Breast epithelium (tissue), 4 donors: ENCODE measurements at regions not wholly inside any gene's neighbourhood (a gene's known extent, or its start where the extent isn't known, plus 50 kb on each side); places are given as distances from the start of the nearest gene placed in this dataset.

Experiments
- DNase-seq, 2 donors: peaks; one replicate each; pipeline ENCODE4 v3.0.0-alpha.2; 2019; ENCODE audit warnings: low spot score in 2 of 2
- H3K27ac ChIP-seq, 2 donors: fragments of 200-600 bp; sonication (generic) in 1 of 2; one replicate each; pipeline ENCODE4 v1.5.1; 2016 to 2019; ENCODE audit warnings: mild to moderate bottlenecking in 1 of 2
- H3K27me3 ChIP-seq, 2 donors: fragments of 200-600 bp; sonication (generic) in 1 of 2; one replicate each; pipeline versions ENCODE4 v1.5.1 to v1.6.0; 2017 to 2019; ENCODE audit warnings: control low read depth in 1 of 2, mild to moderate bottlenecking in 1 of 2
- H3K36me3 ChIP-seq: fragments of 200-600 bp; one replicate; pipeline ENCODE4 v1.5.1; 2019
- H3K4me1 ChIP-seq, 2 donors: fragments of 200-600 bp; sonication (generic); one replicate each; pipeline ENCODE4 v1.5.1; 2016 to 2019; ENCODE audit warnings: control low read depth in 1 of 2
- H3K4me3 ChIP-seq, 3 donors: fragments of 200-600 bp; sonication (generic); 1 replicate in 2 of 3; 2 replicates in 1 of 3; pipeline ENCODE4 v1.5.1; 2016 to 2019; ENCODE audit warnings: mild to moderate bottlenecking in 3 of 3, moderate library complexity in 2 of 3
- H3K9me3 ChIP-seq, 2 donors: fragments of 200-600 bp; sonication (generic) in 1 of 2; one replicate each; pipeline ENCODE4 v1.5.1; 2016 to 2019; ENCODE audit warnings: control low read depth in 1 of 2
- POLR2A ChIP-seq: fragments of 450-650 bp; IDR thresholded peaks from one replicate; pipeline ENCODE4 v1.6.1; 2016; ENCODE audit warnings: antibody characterized with exemption, mild to moderate bottlenecking, moderate library complexity
- POLR2AphosphoS5 ChIP-seq, 3 donors: sonication (generic); formaldehyde crosslinking; IDR thresholded peaks; one replicate each; pipeline ENCODE4 v1.6.1; 2017; ENCODE audit warnings: antibody characterized with exemption in 3 of 3
- intact Hi-C: fragments of 100-400 bp; cut with DNase I; formaldehyde crosslinking; loops from one replicate; pipeline ENCODE4 v1.15.1; 2023; ENCODE audit warnings: low total_unique reads
- TF ChIP-seq, protein P1 (sequence below), 3 donors: fragments of 450-650 bp; IDR thresholded peaks; one replicate each; pipeline ENCODE4 v1.5.1; 2016 to 2017; ENCODE audit warnings: antibody characterized with exemption in 3 of 3, mild to moderate bottlenecking in 3 of 3, moderate library complexity in 3 of 3

DNA sequence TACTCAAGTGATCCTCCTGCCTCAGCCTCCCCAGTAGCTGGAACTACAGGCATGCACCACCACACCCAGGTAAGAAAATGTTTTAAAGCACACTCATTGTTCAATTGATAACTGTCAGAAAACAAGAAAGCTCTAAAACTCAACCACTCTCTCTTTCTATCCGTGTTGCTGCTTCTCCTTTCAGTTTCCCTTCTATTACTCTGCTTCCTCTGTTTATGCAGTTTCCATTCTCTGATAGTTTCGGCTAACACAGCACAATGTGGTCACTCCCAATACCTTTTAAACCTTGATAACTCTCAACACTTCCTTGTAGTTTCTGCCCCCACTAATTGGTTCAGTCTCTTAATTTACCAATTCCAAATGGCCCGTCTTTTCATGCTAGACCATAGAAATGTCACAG lies 59.2 kb upstream of the NR4A3 start:
- H3K9me3 ChIP-seq, result no peaks in the 10 kb centered on the region
- no peaks in the 10 kb centered on the region for H3K36me3 ChIP-seq
- no peak for DNase-seq
- no peaks in the 10 kb centered on the region for H3K4me1 ChIP-seq
- intact Hi-C loops, result no loop called here
- H3K4me3 ChIP-seq, result no peak overlapping the region
- TF ChIP-seq POLR2A, result no peak
- TF ChIP-seq, protein P1, sequence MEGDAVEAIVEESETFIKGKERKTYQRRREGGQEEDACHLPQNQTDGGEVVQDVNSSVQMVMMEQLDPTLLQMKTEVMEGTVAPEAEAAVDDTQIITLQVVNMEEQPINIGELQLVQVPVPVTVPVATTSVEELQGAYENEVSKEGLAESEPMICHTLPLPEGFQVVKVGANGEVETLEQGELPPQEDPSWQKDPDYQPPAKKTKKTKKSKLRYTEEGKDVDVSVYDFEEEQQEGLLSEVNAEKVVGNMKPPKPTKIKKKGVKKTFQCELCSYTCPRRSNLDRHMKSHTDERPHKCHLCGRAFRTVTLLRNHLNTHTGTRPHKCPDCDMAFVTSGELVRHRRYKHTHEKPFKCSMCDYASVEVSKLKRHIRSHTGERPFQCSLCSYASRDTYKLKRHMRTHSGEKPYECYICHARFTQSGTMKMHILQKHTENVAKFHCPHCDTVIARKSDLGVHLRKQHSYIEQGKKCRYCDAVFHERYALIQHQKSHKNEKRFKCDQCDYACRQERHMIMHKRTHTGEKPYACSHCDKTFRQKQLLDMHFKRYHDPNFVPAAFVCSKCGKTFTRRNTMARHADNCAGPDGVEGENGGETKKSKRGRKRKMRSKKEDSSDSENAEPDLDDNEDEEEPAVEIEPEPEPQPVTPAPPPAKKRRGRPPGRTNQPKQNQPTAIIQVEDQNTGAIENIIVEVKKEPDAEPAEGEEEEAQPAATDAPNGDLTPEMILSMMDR (IDR thresholded peaks at IDR 0.05), result no peak
- no peak for TF ChIP-seq POLR2AphosphoS5 (IDR thresholded peaks at IDR 0.05)
- H3K27me3 ChIP-seq, result no peaks in the 10 kb centered on the region
- H3K27ac ChIP-seq, result no peak overlapping the region
